IPS-18c (cell line): ENCODE measurements at regions not wholly inside any gene's neighbourhood (a gene's known extent, or its start where the extent isn't known, plus 50 kb on each side); places are given as distances from the start of the nearest gene placed in this dataset.

ENCODE experiments used
- H3K4me3 ChIP-seq: 2 replicates; pipeline ENCODE4 v1.7.0; 2013; ENCODE audit warnings: low read depth, mild to moderate bottlenecking, low read length, moderate library complexity; ENCODE audit not compliant: insufficient read depth
- H3K9me3 ChIP-seq: one replicate; pipeline ENCODE4 v1.6.1; 2013; ENCODE audit warnings: mild to moderate bottlenecking, low read length, moderate library complexity; ENCODE audit not compliant: control insufficient read depth, insufficient read depth

GRCh38 chr6:4586469-4586859 lies 189.7 kb upstream of the CDYL start:
- H3K4me3 ChIP-seq: no peak overlapping the region
- H3K9me3 ChIP-seq: peaks cover 3% of the 10 kb centered on the region

- Histone ChIP-seq H3K4me3 (no peak overlapping the region), H3K9me3 (peaks cover 3% of the 10 kb centered on the region)
Observed at GRCh38 chr6:4585682-4586468, 190.3 kb upstream of the CDYL start.

GRCh38 chr6:4584801-4585200 lies 191.4 kb upstream of the CDYL start:
- peaks cover 3% of the 10 kb centered on the region for H3K9me3 ChIP-seq
- no peak overlapping the region for H3K4me3 ChIP-seq

- Histone ChIP-seq H3K4me3 (no peak overlapping the region), H3K9me3 (peaks cover 3% of the 10 kb centered on the region)
Observed at GRCh38 chr6:4582506-4583417, 193.4 kb upstream of the CDYL start.

- Histone ChIP-seq H3K4me3 (no peak overlapping the region), H3K9me3 (peaks cover 3% of the 10 kb centered on the region)
Observed at GRCh38 chr6:4581468-4582385, 194.5 kb upstream of the CDYL start.

- Histone ChIP-seq H3K9me3 (peaks cover 3% of the 10 kb centered on the region), H3K4me3 (no peak overlapping the region)
Observed at GRCh38 chr6:4580361-4580760, 195.8 kb upstream of the CDYL start.

GRCh38 chr6:4577406-4577805 lies 198.8 kb upstream of the CDYL start:
- no peak overlapping the region for H3K4me3 ChIP-seq
- no peaks in the 10 kb centered on the region for H3K9me3 ChIP-seq

GRCh38 chr6:4575714-4576113 lies 200.5 kb upstream of the CDYL start:
- H3K9me3 ChIP-seq: no peaks in the 10 kb centered on the region
- H3K4me3 ChIP-seq: no peak overlapping the region; the same call in 1 of the 2 replicates

GRCh38 chr6:4574007-4574406 lies 202.2 kb upstream of the CDYL start:
- H3K9me3 ChIP-seq: no peaks in the 10 kb centered on the region
- no peak overlapping the region for H3K4me3 ChIP-seq

- H3K4me3 ChIP-seq: no peak overlapping the region
- no peaks in the 10 kb centered on the region for H3K9me3 ChIP-seq
Observed at GRCh38 chr6:4571011-4571410, 205.2 kb upstream of the CDYL start.

GRCh38 chr6:4568138-4568537 lies 208.1 kb upstream of the CDYL start:
- H3K9me3 ChIP-seq: no peaks in the 10 kb centered on the region
- H3K4me3 ChIP-seq: no peak overlapping the region

- no peak overlapping the region for H3K4me3 ChIP-seq
Observed at GRCh38 chr6:4567141-4567540, 209.1 kb upstream of the CDYL start.

GRCh38 chr6:4565301-4566250 lies 210.6 kb upstream of the CDYL start:
- Histone ChIP-seq H3K4me3 (no peak overlapping the region), H3K9me3 (no peaks in the 10 kb centered on the region)

More at GRCh38 chr6:4567141-4567540, 209.1 kb upstream of the CDYL start:
- no peaks in the 10 kb centered on the region for H3K9me3 ChIP-seq

- no peaks in the 10 kb centered on the region for H3K9me3 ChIP-seq
- no peak overlapping the region for H3K4me3 ChIP-seq
Observed at GRCh38 chr6:4564801-4565271, 211.4 kb upstream of the CDYL start.

GRCh38 chr6:4563877-4564276 lies 212.3 kb upstream of the CDYL start:
- no peaks in the 10 kb centered on the region for H3K9me3 ChIP-seq
- H3K4me3 ChIP-seq: no peak overlapping the region

- no peaks in the 10 kb centered on the region for H3K9me3 ChIP-seq
- H3K4me3 ChIP-seq: no peak overlapping the region
Observed at GRCh38 chr6:4563156-4563555, 213.0 kb upstream of the CDYL start.
